AG09319 (cell line): ENCODE measurements at regions not wholly inside any gene's neighbourhood (a gene's known extent, or its start where the extent isn't known, plus 50 kb on each side); places are given as distances from the start of the nearest gene placed in this dataset.

Experiments
- DNase-seq: peaks from one replicate; pipeline ENCODE4 v3.0.0-alpha.2; 2010; ENCODE audit warnings: low read depth; ENCODE audit errors: extremely low read depth
- TF ChIP-seq, protein P1 (sequence below): IDR thresholded peaks from 2 replicates; pipeline ENCODE4 v1.5.1; 2011; ENCODE audit warnings: low read depth, mild to moderate bottlenecking, inconsistent platforms, low read length, moderate library complexity

DNA sequence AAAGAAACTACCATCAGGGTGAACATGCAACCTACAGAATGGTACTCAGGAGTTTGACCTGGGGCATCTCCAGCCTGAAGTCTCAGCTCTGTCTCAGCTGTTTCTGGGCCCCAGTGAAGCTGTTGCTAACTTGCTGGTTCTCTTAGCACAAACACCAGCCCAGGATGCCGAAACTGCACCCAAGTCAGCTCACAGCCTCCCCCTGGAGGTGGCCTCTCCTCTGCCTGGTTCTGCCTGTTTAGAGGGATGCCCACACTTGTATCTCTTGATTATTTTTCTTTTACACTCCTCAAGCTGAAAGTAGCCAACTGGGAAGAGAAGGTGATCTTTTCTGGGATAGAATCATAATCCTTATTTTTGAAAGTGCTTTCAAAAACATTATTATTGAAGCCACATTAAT lies 289.0 kb upstream of the RASGRP1 start:
- TF ChIP-seq, protein P1, sequence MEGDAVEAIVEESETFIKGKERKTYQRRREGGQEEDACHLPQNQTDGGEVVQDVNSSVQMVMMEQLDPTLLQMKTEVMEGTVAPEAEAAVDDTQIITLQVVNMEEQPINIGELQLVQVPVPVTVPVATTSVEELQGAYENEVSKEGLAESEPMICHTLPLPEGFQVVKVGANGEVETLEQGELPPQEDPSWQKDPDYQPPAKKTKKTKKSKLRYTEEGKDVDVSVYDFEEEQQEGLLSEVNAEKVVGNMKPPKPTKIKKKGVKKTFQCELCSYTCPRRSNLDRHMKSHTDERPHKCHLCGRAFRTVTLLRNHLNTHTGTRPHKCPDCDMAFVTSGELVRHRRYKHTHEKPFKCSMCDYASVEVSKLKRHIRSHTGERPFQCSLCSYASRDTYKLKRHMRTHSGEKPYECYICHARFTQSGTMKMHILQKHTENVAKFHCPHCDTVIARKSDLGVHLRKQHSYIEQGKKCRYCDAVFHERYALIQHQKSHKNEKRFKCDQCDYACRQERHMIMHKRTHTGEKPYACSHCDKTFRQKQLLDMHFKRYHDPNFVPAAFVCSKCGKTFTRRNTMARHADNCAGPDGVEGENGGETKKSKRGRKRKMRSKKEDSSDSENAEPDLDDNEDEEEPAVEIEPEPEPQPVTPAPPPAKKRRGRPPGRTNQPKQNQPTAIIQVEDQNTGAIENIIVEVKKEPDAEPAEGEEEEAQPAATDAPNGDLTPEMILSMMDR: peak; percentile 40
- DNase-seq: no peak

GRCh38 chr15:38854506-38854905 lies 289.9 kb upstream of the RASGRP1 start:
- DNase-seq: no peak
- TF ChIP-seq, protein P1: no peak

- no peak for DNase-seq
- TF ChIP-seq, protein P1: no peak
Measured at GRCh38 chr15:38857814-38858213, 293.2 kb upstream of the RASGRP1 start.

- TF ChIP-seq, protein P1: no peak
- DNase-seq: no peak
Measured at GRCh38 chr15:38859574-38859973, 295.0 kb upstream of the RASGRP1 start.

DNA sequence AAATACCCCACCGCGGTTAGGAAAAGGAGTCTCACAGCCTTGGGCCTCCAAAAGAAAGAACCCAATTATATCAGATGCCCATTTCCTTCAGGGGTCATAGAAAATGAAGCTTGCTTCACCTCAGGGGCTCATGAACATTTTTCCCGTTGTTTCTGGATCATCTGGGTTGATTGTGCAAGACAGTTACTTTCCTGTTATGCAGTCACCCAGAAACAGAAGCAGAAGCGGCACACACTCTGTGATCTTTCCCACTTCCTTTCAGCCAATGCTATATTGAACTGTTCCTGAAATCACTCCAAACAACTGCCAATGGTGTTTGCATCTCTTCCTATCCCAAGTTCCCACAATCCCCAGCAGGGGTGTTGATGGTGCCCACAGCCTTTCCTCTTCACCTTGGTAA lies 295.6 kb upstream of the RASGRP1 start:
- DNase-seq: no peak
- TF ChIP-seq, protein P1: no peak

- DNase-seq: no peak
- TF ChIP-seq, protein P1: no peak
Measured at GRCh38 chr15:38860674-38861073, 296.1 kb upstream of the RASGRP1 start.

DNA sequence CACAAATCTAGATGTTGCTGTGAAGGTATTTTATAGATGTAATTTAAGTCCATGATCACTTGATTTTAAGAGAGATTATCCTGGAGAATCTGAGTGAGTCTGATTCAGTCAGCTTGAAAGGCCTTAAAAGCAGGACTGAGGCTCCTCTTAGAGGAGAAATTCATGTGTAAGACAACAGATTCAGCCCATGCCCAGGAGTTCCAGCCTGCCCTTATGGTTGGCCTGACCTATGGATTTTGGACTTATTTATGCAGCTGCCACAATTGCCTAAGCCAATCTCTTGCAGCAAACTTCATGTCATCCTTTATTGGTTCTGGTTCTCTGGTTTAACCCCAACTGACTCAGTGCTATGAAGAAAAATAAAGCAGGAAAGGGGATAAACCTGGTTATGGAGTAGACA lies 296.5 kb upstream of the RASGRP1 start:
- no peak for DNase-seq
- TF ChIP-seq, protein P1: no peak
